Liver (tissue), 8 donors: ENCODE measurements at regions not wholly inside any gene's neighbourhood (a gene's known extent, or its start where the extent isn't known, plus 50 kb on each side); places are given as distances from the start of the nearest gene placed in this dataset.

Source experiments
- DNase-seq: peaks from one replicate; pipeline ENCODE4 v3.0.0-alpha.2; 2017; ENCODE audit warnings: low spot score
- H3K27ac ChIP-seq, 2 donors: one replicate each; pipeline ENCODE4 v1.7.0; 2013; ENCODE audit warnings: inconsistent platforms in 2 of 2, low read length in 2 of 2, control low read depth in 1 of 2, low read depth in 1 of 2, mild to moderate bottlenecking in 1 of 2
- H3K27me3 ChIP-seq, 4 donors: one replicate each; pipeline versions ENCODE4 v1.6.1 to v1.7.0; 2013; ENCODE audit warnings: low read length in 3 of 4, inconsistent platforms in 1 of 4, mild to moderate bottlenecking in 1 of 4, moderate library complexity in 1 of 4; ENCODE audit not compliant: control insufficient read depth in 4 of 4, insufficient read depth in 4 of 4
- H3K36me3 ChIP-seq, 4 donors: one replicate each; pipeline versions ENCODE4 v1.6.1 to v1.7.0; 2013; ENCODE audit warnings: low read length in 3 of 4, mild to moderate bottlenecking in 3 of 4, low read depth in 1 of 4, moderate library complexity in 1 of 4; ENCODE audit not compliant: control insufficient read depth in 4 of 4, insufficient read depth in 3 of 4
- H3K4me1 ChIP-seq, 4 donors: one replicate each; pipeline versions ENCODE4 v1.6.1 to v1.7.0; 2013; ENCODE audit warnings: low read length in 3 of 4, mild to moderate bottlenecking in 3 of 4, moderate library complexity in 1 of 4; ENCODE audit not compliant: control insufficient read depth in 4 of 4, insufficient read depth in 4 of 4
- H3K4me3 ChIP-seq, 3 donors: one replicate each; pipeline versions ENCODE4 v1.6.1 to v1.7.0; 2013; ENCODE audit warnings: low read length in 3 of 3, control low read depth in 1 of 3, low read depth in 1 of 3, mild to moderate bottlenecking in 1 of 3
- H3K9ac ChIP-seq, 2 donors: one replicate each; pipeline ENCODE4 v1.7.0; 2013; ENCODE audit warnings: low read length in 2 of 2, mild to moderate bottlenecking in 2 of 2, moderate library complexity in 2 of 2, control low read depth in 1 of 2, low read depth in 1 of 2
- H3K9me3 ChIP-seq, 4 donors: one replicate each; pipeline versions ENCODE4 v1.6.1 to v1.7.0; 2013; ENCODE audit warnings: low read length in 3 of 4; ENCODE audit not compliant: control insufficient read depth in 4 of 4
- CTCF ChIP-seq: fragments of 150-350 bp; IDR thresholded peaks from 2 replicates; pipeline ENCODE4 v1.5.1; 2017; ENCODE audit warnings: improper control_type of control experiment, low read depth, low read length; ENCODE audit not compliant: missing input control
- EGR1 ChIP-seq, 2 donors: IDR thresholded peaks; 2 replicates each; pipeline ENCODE4 v1.6.1; 2016 to 2018; ENCODE audit warnings: antibody characterized with exemption in 2 of 2, low read depth in 2 of 2
- FOXA1 ChIP-seq: IDR thresholded peaks from 2 replicates; pipeline ENCODE4 v1.6.1; 2016; ENCODE audit warnings: antibody characterized with exemption
- FOXA2 ChIP-seq: IDR thresholded peaks from 2 replicates; pipeline ENCODE4 v1.6.1; 2016; ENCODE audit warnings: antibody characterized with exemption
- GABPA ChIP-seq, 2 donors: IDR thresholded peaks in 1 of 2; conservative IDR thresholded peaks in 1 of 2; 2 replicates each; pipeline ENCODE4 v1.6.1; 2016; ENCODE audit warnings: antibody characterized with exemption in 2 of 2, mild to moderate bottlenecking in 1 of 2, moderate library complexity in 1 of 2
- HNF4A ChIP-seq, 2 donors: conservative IDR thresholded peaks; 2 replicates each; pipeline ENCODE4 v1.6.1; 2016; ENCODE audit warnings: antibody characterized with exemption in 2 of 2, mild to moderate bottlenecking in 2 of 2
- HNF4G ChIP-seq: IDR thresholded peaks from 2 replicates; pipeline ENCODE4 v1.6.1; 2016; ENCODE audit warnings: antibody characterized with exemption
- JUND ChIP-seq, 2 donors: IDR thresholded peaks; 2 replicates each; pipeline ENCODE4 v1.6.1; 2016; ENCODE audit warnings: antibody characterized with exemption in 2 of 2
- NR2F2 ChIP-seq: IDR thresholded peaks from 2 replicates; pipeline ENCODE4 v1.6.1; 2016; ENCODE audit warnings: antibody characterized with exemption
- RAD21 ChIP-seq, 2 donors: IDR thresholded peaks; 2 replicates each; pipeline ENCODE4 v1.6.1; 2016; ENCODE audit warnings: antibody characterized with exemption in 2 of 2, mild to moderate bottlenecking in 2 of 2
- REST ChIP-seq: IDR thresholded peaks from 2 replicates; pipeline ENCODE4 v1.6.1; 2016; ENCODE audit warnings: antibody characterized with exemption, mild to moderate bottlenecking
- RXRA ChIP-seq, 2 donors: IDR thresholded peaks; 2 replicates each; pipeline ENCODE4 v1.6.1; 2017 to 2018; ENCODE audit warnings: antibody characterized with exemption in 2 of 2, mild to moderate bottlenecking in 1 of 2
- SP1 ChIP-seq: IDR thresholded peaks from 2 replicates; pipeline ENCODE4 v1.6.1; 2018; ENCODE audit warnings: antibody characterized with exemption, mild to moderate bottlenecking
- TAF1 ChIP-seq: conservative IDR thresholded peaks from 2 replicates; pipeline ENCODE4 v1.6.1; 2016; ENCODE audit warnings: antibody characterized with exemption, mild to moderate bottlenecking
- YY1 ChIP-seq: IDR thresholded peaks from 2 replicates; pipeline ENCODE4 v1.6.1; 2016; ENCODE audit warnings: antibody characterized with exemption, mild to moderate bottlenecking
- ZBTB33 ChIP-seq: IDR thresholded peaks from 2 replicates; pipeline ENCODE4 v1.6.1; 2016; ENCODE audit warnings: antibody characterized with exemption
- WGBS: extraction: QIAGEN DNeasy Blood & Tissue Kit; methylation state at CpG from one replicate; pipeline ENCODE4 v1.1.7; 2013; 5-methylcytosine and 5-hydroxymethylcytosine counted together
- TF ChIP-seq, protein P1 (sequence below): IDR thresholded peaks from 2 replicates; pipeline ENCODE4 v1.6.1; 2016; ENCODE audit warnings: antibody characterized with exemption
- TF ChIP-seq, protein P2 (sequence below): IDR thresholded peaks from 2 replicates; pipeline ENCODE4 v1.6.1; 2016; ENCODE audit warnings: antibody characterized with exemption
- donor health status: healthy.
- donor health status: healthy.
- donor health status: healthy.
- donor health status: healthy.
- donor health status: healthy.

- no peaks in the 10 kb centered on the region for H3K4me1 ChIP-seq
- no peak overlapping the region for H3K27ac ChIP-seq
- H3K36me3 ChIP-seq = no peaks in the 10 kb centered on the region
- H3K9ac ChIP-seq = no peak overlapping the region
- TF ChIP-seq REST = no peak
- no peak for TF ChIP-seq YY1
- no peak for TF ChIP-seq ZBTB33
- TF ChIP-seq HNF4G = no peak
- no peak for TF ChIP-seq EGR1 (IDR thresholded peaks at IDR 0.05; ENCODE audit: low read depth in 2 of 2)
- no peak for TF ChIP-seq GABPA (IDR thresholded peaks at IDR 0.05 in 1 of 2, conservative IDR thresholded peaks at IDR 0.05 in 1 of 2)
- TF ChIP-seq, protein P1, sequence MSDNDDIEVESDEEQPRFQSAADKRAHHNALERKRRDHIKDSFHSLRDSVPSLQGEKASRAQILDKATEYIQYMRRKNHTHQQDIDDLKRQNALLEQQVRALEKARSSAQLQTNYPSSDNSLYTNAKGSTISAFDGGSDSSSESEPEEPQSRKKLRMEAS = no peak
- TF ChIP-seq RXRA (IDR thresholded peaks at IDR 0.05) = no peak
- TF ChIP-seq NR2F2 = no peak
- no peak for TF ChIP-seq CTCF
- no peak for TF ChIP-seq FOXA1
- no peak for TF ChIP-seq JUND (IDR thresholded peaks at IDR 0.05)
- TF ChIP-seq, protein P2, sequence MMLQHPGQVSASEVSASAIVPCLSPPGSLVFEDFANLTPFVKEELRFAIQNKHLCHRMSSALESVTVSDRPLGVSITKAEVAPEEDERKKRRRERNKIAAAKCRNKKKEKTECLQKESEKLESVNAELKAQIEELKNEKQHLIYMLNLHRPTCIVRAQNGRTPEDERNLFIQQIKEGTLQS = no peak
- TF ChIP-seq SP1 = no peak
- H3K9me3 ChIP-seq = no peaks in the 10 kb centered on the region
- no peak overlapping the region for H3K4me3 ChIP-seq
- no peaks in the 10 kb centered on the region for H3K27me3 ChIP-seq
- DNase-seq = no peak
Observed at GRCh38 chr5:52564587-52564986, 223.1 kb upstream of the ITGA1 start.

DNA sequence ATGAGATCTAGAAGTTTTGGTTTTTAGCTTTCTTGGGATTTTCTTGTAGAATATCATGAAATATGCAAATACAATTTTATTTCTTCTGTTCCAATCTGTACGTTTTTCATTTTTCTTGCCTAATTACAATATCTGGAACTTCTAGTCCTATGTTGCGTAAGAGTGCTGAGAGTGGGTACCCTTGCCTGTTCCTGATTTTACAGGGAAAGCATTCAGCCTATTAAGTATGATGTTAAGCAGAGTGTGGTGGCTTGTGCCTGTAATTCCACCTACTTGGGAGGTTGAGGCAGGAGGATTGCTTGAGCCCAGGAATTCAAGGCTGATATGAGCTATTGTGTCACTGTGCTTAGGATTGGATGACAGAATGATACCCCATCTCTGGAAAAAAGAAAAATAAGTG lies 210.2 kb upstream of the ITGA1 start:
- no peak overlapping the region for H3K4me3 ChIP-seq
- peaks cover 0 to 3% (median 0%) of the 10 kb centered on the region in 4 donors for H3K27me3 ChIP-seq
- H3K36me3 ChIP-seq = no peaks in the 10 kb centered on the region
- peaks cover 0 to 3% (median 0%) of the 10 kb centered on the region in 4 donors for H3K9me3 ChIP-seq
- no peak overlapping the region for H3K27ac ChIP-seq
- WGBS = 76% methylated on average over 2 of the region's 2 CpGs
- H3K9ac ChIP-seq = no peak overlapping the region
- no peak for DNase-seq
- H3K4me1 ChIP-seq = no peaks in the 10 kb centered on the region
- TF ChIP-seq GABPA (IDR thresholded peaks at IDR 0.05 in 1 of 2, conservative IDR thresholded peaks at IDR 0.05 in 1 of 2) (no peak), FOXA1 (no peak), SP1 (no peak), FOXA2 (no peak), CTCF (no peak), HNF4G (no peak), YY1 (no peak), NR2F2 (no peak), EGR1 (IDR thresholded peaks at IDR 0.05; ENCODE audit: low read depth in 2 of 2) (no peak), RAD21 (IDR thresholded peaks at IDR 0.05) (no peak), HNF4A (conservative IDR thresholded peaks at IDR 0.05) (no peak), TAF1 (no peak)
- TF ChIP-seq, protein P1 = no peak
- TF ChIP-seq, protein P2 = no peak
